AG04450 (cell line): ENCODE measurements at regions not wholly inside any gene's neighbourhood (a gene's known extent, or its start where the extent isn't known, plus 50 kb on each side); places are given as distances from the start of the nearest gene placed in this dataset.

ENCODE experiments used
- CTCF ChIA-PET: fragments of 300-600, 350-600 bp; formaldehyde crosslinking; extraction: SDS; loops from one replicate; lab custom pipeline; 2022; ENCODE audit warnings: antibody characterized with exemption, inconsistent platforms; lab: Charles Lee
- POLR2A ChIA-PET: fragments of 350-600 bp; formaldehyde crosslinking; extraction: SDS; loops from one replicate; lab custom pipeline; 2021; ENCODE audit warnings: antibody characterized with exemption, inconsistent platforms; lab: Yijun Ruan, JAX
- DNase-seq: peaks from one replicate; pipeline ENCODE4 v3.0.0-alpha.2; 2011; ENCODE audit warnings: low read depth, low spot score
- H3K27ac ChIP-seq: one replicate; pipeline ENCODE4 v1.5.1; 2012; ENCODE audit warnings: low read depth, low read length, control low read depth
- H3K27me3 ChIP-seq: one replicate; pipeline ENCODE4 v1.6.0; 2012; ENCODE audit warnings: low read length; ENCODE audit not compliant: control insufficient read depth, insufficient read depth
- H3K4me3 ChIP-seq: 2 replicates; pipeline ENCODE4 v1.5.1; 2011; ENCODE audit warnings: mild to moderate bottlenecking, low read depth, low read length, control low read depth
- H3K9me3 ChIP-seq: 2 replicates; pipeline ENCODE4 v1.5.1; 2012; ENCODE audit warnings: low read length; ENCODE audit not compliant: control insufficient read depth, insufficient read depth
- TF ChIP-seq, protein P1 (sequence below): IDR thresholded peaks from 2 replicates; pipeline ENCODE4 v1.5.1; 2011; ENCODE audit warnings: low read depth, low read length, control low read depth, inconsistent platforms

DNA sequence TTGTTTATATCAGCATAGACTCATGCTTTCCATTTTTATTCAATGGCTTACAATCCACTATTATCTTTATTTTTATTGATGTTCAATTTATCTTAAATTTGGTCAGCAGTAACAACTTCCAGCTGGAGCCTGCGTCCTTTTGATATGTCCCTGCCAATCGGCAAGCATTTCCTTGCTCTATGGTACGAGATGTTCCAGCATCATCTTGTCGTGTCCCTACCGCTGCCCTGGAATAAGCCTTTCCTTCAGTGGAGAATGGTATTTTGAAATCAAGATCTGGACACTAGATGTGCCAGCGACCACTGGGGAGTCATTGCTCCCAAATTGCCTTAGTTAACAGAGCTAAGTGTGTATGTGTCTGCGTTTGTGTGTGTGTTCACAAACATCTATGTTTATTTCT lies 151.6 kb upstream of the RGMB start:
- TF ChIP-seq, protein P1, sequence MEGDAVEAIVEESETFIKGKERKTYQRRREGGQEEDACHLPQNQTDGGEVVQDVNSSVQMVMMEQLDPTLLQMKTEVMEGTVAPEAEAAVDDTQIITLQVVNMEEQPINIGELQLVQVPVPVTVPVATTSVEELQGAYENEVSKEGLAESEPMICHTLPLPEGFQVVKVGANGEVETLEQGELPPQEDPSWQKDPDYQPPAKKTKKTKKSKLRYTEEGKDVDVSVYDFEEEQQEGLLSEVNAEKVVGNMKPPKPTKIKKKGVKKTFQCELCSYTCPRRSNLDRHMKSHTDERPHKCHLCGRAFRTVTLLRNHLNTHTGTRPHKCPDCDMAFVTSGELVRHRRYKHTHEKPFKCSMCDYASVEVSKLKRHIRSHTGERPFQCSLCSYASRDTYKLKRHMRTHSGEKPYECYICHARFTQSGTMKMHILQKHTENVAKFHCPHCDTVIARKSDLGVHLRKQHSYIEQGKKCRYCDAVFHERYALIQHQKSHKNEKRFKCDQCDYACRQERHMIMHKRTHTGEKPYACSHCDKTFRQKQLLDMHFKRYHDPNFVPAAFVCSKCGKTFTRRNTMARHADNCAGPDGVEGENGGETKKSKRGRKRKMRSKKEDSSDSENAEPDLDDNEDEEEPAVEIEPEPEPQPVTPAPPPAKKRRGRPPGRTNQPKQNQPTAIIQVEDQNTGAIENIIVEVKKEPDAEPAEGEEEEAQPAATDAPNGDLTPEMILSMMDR = no peak
- ChIA-PET CTCF (interaction anchor here (0.6 kb wide), 1 partner anchor 49 kb away, joined by 3 read pairs; no protein-coding TSS in a partner anchor), POLR2A (no interaction called here)
- no peak overlapping the region for H3K4me3 ChIP-seq
- H3K9me3 ChIP-seq = no peaks in the 10 kb centered on the region
- no peak overlapping the region for H3K27ac ChIP-seq
- H3K27me3 ChIP-seq = no peaks in the 10 kb centered on the region
- no peak for DNase-seq

DNA sequence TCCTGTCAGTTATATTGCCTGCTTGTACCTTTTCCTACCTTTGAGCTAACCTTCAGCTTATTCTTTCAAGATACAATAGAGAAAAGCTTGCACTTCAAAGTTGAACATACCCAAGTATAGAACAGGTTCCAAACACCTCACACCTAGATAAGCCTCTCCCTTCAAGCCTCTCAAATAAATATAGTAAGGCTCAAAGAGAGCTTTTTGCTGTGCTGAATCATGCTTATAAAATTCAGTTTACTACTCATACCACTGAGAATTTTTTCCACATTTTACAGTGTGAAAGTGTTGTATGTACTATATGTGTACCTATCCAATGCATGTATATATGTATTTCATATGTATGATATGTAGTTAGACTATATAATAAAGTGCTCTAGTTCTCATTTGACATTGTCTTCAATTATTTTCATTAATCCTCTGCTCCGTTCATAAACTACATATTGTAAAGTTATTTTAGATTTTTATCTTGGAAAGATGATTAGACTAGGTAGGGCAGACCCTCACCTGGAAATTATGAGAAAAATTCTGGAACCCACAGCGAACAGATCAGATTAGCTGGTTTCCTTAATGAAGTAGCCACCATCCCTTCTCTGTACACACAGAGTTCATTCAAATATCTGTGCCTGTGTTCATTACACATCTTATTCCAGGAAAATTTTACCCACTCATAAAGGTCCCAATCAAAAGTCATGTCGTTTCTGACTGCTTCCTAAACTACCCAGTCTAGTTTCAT lies 149.2 kb upstream of the RGMB start:
- no peak overlapping the region for H3K4me3 ChIP-seq
- POLR2A ChIA-PET = interaction anchor here (0.7 kb wide), 1 partner anchor 12 kb away, joined by 4 read pairs; no protein-coding TSS in a partner anchor
- CTCF ChIA-PET = no interaction called here
- no peaks in the 10 kb centered on the region for H3K27me3 ChIP-seq
- H3K9me3 ChIP-seq = no peaks in the 10 kb centered on the region
- H3K27ac ChIP-seq = no peak overlapping the region
- no peak for DNase-seq
- TF ChIP-seq, protein P1 = no peak

DNA sequence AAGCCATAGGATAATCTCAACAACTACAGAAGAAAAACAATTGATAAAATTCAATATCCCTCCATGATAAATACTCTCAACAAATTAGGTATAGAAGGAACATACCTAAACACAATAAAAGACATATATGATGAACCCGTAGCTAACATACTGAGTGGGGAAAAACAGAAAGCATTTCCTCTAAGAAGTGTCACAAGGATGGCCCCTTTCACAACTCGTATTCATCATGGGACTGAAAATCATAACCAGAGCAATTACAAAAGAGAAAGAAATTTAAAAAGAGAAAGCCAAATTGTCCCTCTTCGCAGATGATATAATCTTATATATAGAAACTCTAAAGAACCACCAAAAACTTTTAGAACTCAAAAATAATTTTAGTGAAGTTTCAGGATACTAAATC lies 146.3 kb upstream of the RGMB start:
- H3K9me3 ChIP-seq = no peaks in the 10 kb centered on the region
- H3K27ac ChIP-seq = no peak overlapping the region
- CTCF ChIA-PET = no interaction called here
- DNase-seq = no peak
- no peaks in the 10 kb centered on the region for H3K27me3 ChIP-seq
- TF ChIP-seq, protein P1 = no peak
- H3K4me3 ChIP-seq = no peak overlapping the region
- POLR2A ChIA-PET = no interaction called here

DNA sequence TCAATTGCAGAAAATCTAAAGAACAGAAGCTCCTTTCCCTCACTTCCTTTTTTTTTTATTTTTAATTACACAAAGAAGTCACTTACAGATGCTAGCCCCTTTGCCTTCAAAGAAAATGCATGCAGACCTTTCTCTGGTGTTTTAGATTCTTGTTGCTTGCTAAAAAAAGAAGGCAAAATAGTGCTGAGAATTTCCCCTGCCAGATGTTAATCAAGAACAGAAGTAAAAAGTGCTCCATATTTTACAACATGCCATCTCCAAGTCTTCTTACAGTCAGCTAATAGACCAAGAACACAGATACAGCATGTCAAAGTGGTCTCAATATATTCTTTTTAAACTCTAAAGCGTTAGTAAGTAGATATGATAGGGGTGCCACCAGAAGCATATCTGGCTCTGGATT lies 142.8 kb upstream of the RGMB start:
- CTCF ChIA-PET = no interaction called here
- DNase-seq = no peak
- POLR2A ChIA-PET = no interaction called here
- no peaks in the 10 kb centered on the region for H3K27me3 ChIP-seq
- no peaks in the 10 kb centered on the region for H3K9me3 ChIP-seq
- TF ChIP-seq, protein P1 = no peak
- H3K4me3 ChIP-seq = no peak overlapping the region
- no peak overlapping the region for H3K27ac ChIP-seq

DNA sequence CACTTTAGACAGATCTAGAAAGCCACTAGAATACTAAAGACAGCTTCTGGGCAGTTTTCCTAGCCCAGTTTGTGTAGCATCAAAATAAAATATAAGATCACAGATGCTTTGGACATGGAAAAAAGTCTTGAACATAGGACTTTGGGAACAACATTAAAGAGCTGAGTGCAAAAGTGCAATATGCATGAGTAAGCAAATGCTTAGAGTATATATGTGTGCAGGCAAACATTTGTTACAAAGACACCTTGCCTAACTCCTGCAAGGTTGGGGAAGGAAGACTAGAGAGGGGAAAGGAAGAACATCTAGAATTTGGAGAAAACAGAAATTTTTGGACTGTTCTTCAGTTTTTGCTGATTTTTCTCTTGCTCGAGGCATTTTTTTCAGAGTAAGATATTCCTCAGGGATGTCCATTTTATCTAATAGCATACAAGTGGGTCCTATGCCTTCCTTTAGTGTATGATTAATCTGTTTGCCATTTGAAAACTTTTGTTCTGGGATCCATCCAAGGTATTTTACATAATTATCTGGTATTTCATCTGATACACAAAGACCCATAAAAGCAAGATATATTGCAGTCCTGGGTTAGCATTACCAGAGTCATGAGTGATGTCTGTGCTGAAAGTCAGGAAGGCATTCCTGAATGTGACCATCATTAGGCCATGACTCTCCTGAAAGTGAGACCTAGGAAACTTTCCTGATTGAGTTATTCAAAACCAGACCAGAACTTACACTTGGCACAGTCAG lies 142.0 kb upstream of the RGMB start:
- H3K27ac ChIP-seq = no peak overlapping the region
- TF ChIP-seq, protein P1 = no peak
- DNase-seq = no peak
- ChIA-PET CTCF (no interaction called here), POLR2A (no interaction called here)
- H3K27me3 ChIP-seq = no peaks in the 10 kb centered on the region
- H3K9me3 ChIP-seq = no peaks in the 10 kb centered on the region
- H3K4me3 ChIP-seq = no peak overlapping the region
